VCaP (cell line): ENCODE measurements at regions not wholly inside any gene's neighbourhood (a gene's known extent, or its start where the extent isn't known, plus 50 kb on each side); places are given as distances from the start of the nearest gene placed in this dataset.

ENCODE experiments used
- H3K27ac ChIP-seq: fragments of 450-650 bp; 2 replicates; pipeline ENCODE4 v1.5.1; 2017
- CTCF ChIP-seq: fragments of 450-650 bp; conservative IDR thresholded peaks from 2 replicates; pipeline ENCODE4 v1.5.1; 2017; ENCODE audit warnings: mild to moderate bottlenecking, moderate library complexity

- no peak overlapping the region for H3K27ac ChIP-seq
- TF ChIP-seq CTCF = no peak
Measured at GRCh38 chr11:15748741-15749140, 607.6 kb downstream of the SOX6 start.

GRCh38 chr11:15750535-15751308, 605.6 kb downstream of the SOX6 start:
- peak overlapping the region; percentile 19; the same call in 1 of the 2 replicates for H3K27ac ChIP-seq
- TF ChIP-seq CTCF = no peak

DNA sequence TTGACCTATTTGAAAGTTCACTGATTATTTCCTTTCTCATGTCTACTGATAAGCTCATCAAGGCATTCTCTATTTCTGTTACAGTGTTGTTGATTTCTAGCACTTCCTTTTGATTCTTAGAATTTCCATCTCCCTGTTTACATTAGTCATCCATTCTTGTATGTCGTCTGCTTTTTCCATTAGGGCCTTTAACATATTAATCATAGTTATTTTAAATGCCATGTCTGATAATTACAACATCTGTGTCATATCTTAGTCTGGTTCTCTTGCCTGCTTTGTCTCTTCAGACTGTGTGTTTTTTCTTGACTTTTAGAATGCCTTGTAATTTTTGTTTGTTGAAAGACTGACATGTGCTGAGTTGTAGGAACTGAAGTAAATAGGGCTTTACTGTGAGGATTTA, 602.1 kb downstream of the SOX6 start:
- no peak for TF ChIP-seq CTCF
- H3K27ac ChIP-seq = no peak overlapping the region

DNA sequence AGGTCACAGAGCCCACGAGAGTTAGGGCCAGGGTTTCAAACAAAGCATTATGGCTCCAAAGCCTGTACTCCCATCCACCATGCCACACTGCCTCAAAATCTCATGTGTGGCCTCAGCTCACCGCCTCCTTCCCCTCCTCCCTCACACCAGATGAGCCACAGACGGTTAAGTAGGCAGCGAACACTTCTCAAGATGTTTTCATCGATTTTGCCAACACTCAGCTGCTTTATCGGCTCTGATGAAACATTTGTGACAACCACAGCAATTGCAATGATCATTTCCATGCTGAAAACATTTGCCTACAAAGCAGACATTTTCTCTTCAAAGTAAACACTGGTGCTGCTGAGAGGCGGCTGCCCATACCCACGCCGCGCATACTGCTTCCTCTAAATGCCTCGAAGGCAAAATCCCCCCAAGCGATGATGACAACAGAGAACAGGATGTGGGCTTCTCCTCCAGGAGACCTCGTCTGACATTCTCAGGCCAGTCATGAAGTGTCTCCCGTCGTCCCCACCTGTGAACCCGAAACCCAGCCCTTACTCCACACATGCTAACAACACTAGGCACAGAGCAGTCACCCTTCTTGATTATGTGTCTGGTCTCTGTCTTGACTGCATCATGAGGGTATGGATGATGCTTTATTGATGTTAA, 599.2 kb downstream of the SOX6 start:
- no peak for TF ChIP-seq CTCF
- H3K27ac ChIP-seq = no peak overlapping the region

DNA sequence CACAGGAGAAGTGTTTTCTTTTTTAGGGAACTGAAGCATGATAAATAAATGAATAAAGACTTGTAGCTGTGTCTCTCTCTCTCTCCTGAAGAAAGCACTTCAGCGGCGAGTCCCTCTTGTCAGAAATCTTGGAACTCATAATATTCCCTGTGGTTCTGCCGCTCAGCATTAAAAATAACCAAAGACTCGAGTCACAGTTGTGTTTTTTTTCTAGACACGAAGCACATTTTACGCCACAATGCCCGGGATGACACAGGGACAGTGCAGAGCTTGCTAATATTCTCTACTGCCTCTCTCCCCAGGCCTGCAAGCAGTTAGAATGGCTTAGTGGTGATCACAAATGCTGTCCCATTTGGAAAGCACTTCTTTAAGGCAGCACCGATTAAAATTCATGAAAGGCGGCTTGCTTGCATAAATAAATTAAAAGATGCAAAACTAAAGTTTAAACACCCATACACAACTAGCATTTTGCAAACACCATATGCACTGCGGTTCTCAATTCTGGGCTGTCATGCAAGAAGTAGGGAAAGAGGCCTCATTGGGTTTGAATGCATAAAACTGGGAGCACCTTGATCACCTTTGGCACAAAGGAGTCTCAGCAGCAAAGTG, 597.4 kb downstream of the SOX6 start:
- H3K27ac ChIP-seq = no peak overlapping the region
- TF ChIP-seq CTCF = no peak

DNA sequence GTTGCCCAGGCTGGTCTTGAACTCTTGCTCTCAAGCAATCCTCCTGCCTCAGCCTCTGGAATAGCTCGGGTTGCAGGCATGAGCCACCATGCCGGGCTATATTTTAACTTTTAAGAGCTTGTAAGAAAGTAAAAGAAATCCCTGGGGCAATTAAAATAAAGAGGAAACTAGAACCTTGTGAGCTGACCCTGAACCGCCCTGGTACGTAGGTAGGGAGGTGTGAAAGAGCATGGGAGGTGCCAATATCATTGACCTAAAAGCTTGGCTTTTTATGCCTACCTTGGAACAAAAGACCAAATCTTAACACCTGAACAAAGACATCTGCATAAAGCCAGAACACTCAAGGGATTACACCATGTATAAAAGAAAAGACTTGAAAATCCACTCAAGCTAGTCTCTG, 595.1 kb downstream of the SOX6 start:
- no peak overlapping the region for H3K27ac ChIP-seq
- no peak for TF ChIP-seq CTCF

DNA sequence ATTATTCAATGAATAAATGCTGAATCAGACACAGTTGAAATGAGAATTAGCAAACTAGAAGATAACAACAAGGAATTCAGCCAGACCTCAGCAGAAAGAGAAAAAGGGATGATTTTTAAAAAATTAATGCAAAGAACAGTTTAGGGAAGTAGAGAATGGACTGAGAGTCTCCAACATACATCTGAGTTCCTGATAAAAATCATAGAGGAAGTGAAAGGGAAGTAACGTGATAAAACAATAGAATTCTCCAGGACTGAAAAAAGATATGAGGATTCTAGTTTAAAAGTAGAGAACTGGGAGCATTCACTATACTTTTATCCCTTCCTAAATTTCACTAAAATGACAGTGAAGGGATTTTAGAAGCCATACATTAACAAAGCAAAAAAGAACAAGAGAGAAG, 592.0 kb downstream of the SOX6 start:
- H3K27ac ChIP-seq = peak overlapping the region; percentile 16; the same call in 1 of the 2 replicates
- no peak for TF ChIP-seq CTCF
